Loucy (cell line): ENCODE measurements at regions not wholly inside any gene's neighbourhood (a gene's known extent, or its start where the extent isn't known, plus 50 kb on each side); places are given as distances from the start of the nearest gene placed in this dataset.

Experiments used
- H2AFZ ChIP-seq: fragments of 200-600 bp; sonication (generic); 2 replicates; pipeline ENCODE4 v1.6.0; 2016; ENCODE audit warnings: antibody characterized with exemption, mild to moderate bottlenecking, low read length, moderate library complexity
- H3F3A ChIP-seq: fragments of 200-600 bp; 2 replicates; pipeline ENCODE4 v1.6.0; 2016; ENCODE audit warnings: antibody characterized with exemption, low read depth, mild to moderate bottlenecking
- H3K27me3 ChIP-seq: fragments of 200-600 bp; sonication (generic); 2 replicates; pipeline ENCODE4 v1.6.1; 2014; ENCODE audit warnings: low read length, mild to moderate bottlenecking; ENCODE audit not compliant: insufficient read depth, poor library complexity, severe bottlenecking
- H3K36me3 ChIP-seq: fragments of 200-600 bp; sonication (generic); 2 replicates; pipeline ENCODE4 v1.6.1; 2016; ENCODE audit warnings: low read length; ENCODE audit not compliant: insufficient read depth
- H3K4me1 ChIP-seq: fragments of 200-600 bp; sonication (generic); 2 replicates; pipeline ENCODE4 v1.5.1; 2014; ENCODE audit warnings: low read length, mild to moderate bottlenecking; ENCODE audit not compliant: insufficient read depth, poor library complexity, severe bottlenecking
- H3K4me2 ChIP-seq: fragments of 200-600 bp; sonication (generic); 2 replicates; pipeline ENCODE4 v1.6.0; 2014; ENCODE audit warnings: antibody characterized with exemption, low read length, low read depth, mild to moderate bottlenecking; ENCODE audit not compliant: poor library complexity, severe bottlenecking
- H3K4me3 ChIP-seq: fragments of 200-600 bp; sonication (generic); 2 replicates; pipeline ENCODE4 v1.5.1; 2014; ENCODE audit warnings: low read length, mild to moderate bottlenecking, mixed read lengths; ENCODE audit not compliant: poor library complexity, severe bottlenecking
- H3K79me2 ChIP-seq: fragments of 200-600 bp; sonication (generic); 2 replicates; pipeline ENCODE4 v1.6.1; 2014; ENCODE audit warnings: low read length; ENCODE audit not compliant: insufficient read depth
- H3K9ac ChIP-seq: fragments of 200-600 bp; sonication (generic); 2 replicates; pipeline ENCODE4 v1.6.0; 2014; ENCODE audit warnings: mild to moderate bottlenecking, low read depth, low read length, moderate library complexity; ENCODE audit not compliant: poor library complexity, severe bottlenecking
- H3K9me2 ChIP-seq: fragments of 200-600 bp; sonication (generic); replicated peaks from 2 replicates; pipeline ENCODE4 v1.6.1; 2016; ENCODE audit warnings: low read depth, low read length, mixed read lengths
- H3K9me3 ChIP-seq: fragments of 200-600 bp; sonication (generic); 2 replicates; pipeline ENCODE4 v1.6.1; 2014; ENCODE audit warnings: mild to moderate bottlenecking, antibody characterized with exemption, low read length, low read depth; ENCODE audit not compliant: insufficient read depth
- H4K20me1 ChIP-seq: fragments of 200-600 bp; sonication (generic); 2 replicates; pipeline ENCODE4 v1.6.0; 2014; ENCODE audit warnings: antibody characterized with exemption, low read length, mild to moderate bottlenecking; ENCODE audit not compliant: insufficient read depth, poor library complexity, severe bottlenecking
- EZH2phosphoT487 ChIP-seq: fragments of 200-600 bp; IDR thresholded peaks from 2 replicates; pipeline ENCODE4 v1.6.1; 2018; ENCODE audit warnings: antibody characterized with exemption, mild to moderate bottlenecking, moderate library complexity, borderline replicate concordance
- TF ChIP-seq, protein P1 (sequence below): fragments of 200-600 bp; sonication (generic); conservative IDR thresholded peaks from 2 replicates; pipeline ENCODE4 v1.5.1; 2014; ENCODE audit warnings: mild to moderate bottlenecking, antibody characterized with exemption, low read length

- Histone ChIP-seq H3K4me1 (no peaks in the 10 kb centered on the region), H3K27me3 (no peaks in the 10 kb centered on the region), H3K4me3 (no peak overlapping the region), H3K79me2 (no peaks in the 10 kb centered on the region), H4K20me1 (no peaks in the 10 kb centered on the region), H3K9ac (no peak overlapping the region), H2AFZ (no peak overlapping the region), H3K4me2 (no peak overlapping the region), H3F3A (no peaks in the 10 kb centered on the region), H3K9me2 (no peaks in the 10 kb centered on the region), H3K36me3 (no peaks in the 10 kb centered on the region), H3K9me3 (peaks cover 5% of the 10 kb centered on the region; the same call in 1 of the 2 replicates)
- no peak for TF ChIP-seq EZH2phosphoT487
- TF ChIP-seq, protein P1, sequence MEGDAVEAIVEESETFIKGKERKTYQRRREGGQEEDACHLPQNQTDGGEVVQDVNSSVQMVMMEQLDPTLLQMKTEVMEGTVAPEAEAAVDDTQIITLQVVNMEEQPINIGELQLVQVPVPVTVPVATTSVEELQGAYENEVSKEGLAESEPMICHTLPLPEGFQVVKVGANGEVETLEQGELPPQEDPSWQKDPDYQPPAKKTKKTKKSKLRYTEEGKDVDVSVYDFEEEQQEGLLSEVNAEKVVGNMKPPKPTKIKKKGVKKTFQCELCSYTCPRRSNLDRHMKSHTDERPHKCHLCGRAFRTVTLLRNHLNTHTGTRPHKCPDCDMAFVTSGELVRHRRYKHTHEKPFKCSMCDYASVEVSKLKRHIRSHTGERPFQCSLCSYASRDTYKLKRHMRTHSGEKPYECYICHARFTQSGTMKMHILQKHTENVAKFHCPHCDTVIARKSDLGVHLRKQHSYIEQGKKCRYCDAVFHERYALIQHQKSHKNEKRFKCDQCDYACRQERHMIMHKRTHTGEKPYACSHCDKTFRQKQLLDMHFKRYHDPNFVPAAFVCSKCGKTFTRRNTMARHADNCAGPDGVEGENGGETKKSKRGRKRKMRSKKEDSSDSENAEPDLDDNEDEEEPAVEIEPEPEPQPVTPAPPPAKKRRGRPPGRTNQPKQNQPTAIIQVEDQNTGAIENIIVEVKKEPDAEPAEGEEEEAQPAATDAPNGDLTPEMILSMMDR, result no peak
Measured at GRCh38 chr19:56960959-56961543, 120.5 kb upstream of the PEG3 start.

- Histone ChIP-seq H3K79me2 (no peaks in the 10 kb centered on the region), H3F3A (no peaks in the 10 kb centered on the region), H2AFZ (no peak overlapping the region), H3K4me1 (no peaks in the 10 kb centered on the region), H4K20me1 (no peaks in the 10 kb centered on the region), H3K4me2 (no peak overlapping the region), H3K9me2 (no peaks in the 10 kb centered on the region), H3K9me3 (0 out of 2 replicates have a peak, but pooled peaks cover 4% of the 10 kb centered on the region), H3K27me3 (no peaks in the 10 kb centered on the region), H3K4me3 (no peak overlapping the region), H3K36me3 (no peaks in the 10 kb centered on the region), H3K9ac (no peak overlapping the region)
- TF ChIP-seq, protein P1, result no peak
- no peak for TF ChIP-seq EZH2phosphoT487
Measured at GRCh38 chr19:56964410-56964920, 123.9 kb upstream of the PEG3 start.

DNA sequence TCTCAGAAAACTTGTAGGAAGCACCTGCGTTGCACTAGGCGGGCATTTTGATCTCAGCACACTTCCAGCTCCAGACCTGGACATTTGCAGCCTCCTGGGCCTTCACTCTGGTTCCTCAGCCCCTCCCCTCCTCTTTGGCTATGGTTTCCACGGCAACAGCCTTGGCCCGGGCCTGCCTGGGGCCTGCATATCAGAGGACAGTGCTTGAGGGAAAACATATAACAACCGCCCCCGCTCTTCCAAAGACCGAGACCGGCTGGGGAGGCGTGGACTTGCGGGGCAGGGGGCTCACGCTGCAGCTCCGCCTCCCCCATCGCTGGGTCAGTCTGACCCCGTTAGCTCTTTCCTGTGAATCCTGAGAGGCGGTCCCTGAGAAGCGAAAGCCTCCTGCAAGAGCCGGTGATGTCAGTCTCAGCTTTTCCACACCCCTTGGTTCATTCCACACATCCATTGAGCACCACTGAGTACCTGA is 125.7 kb upstream of the PEG3 start:
- H3K36me3 ChIP-seq, result no peaks in the 10 kb centered on the region
- H3K4me3 ChIP-seq, result no peak overlapping the region
- H3K79me2 ChIP-seq, result no peaks in the 10 kb centered on the region
- no peaks in the 10 kb centered on the region for H3K27me3 ChIP-seq
- H2AFZ ChIP-seq, result no peak overlapping the region
- H3K9ac ChIP-seq, result no peak overlapping the region
- no peaks in the 10 kb centered on the region for H3K9me2 ChIP-seq
- no peaks in the 10 kb centered on the region for H4K20me1 ChIP-seq
- H3K4me2 ChIP-seq, result no peak overlapping the region
- TF ChIP-seq, protein P1, result no peak
- TF ChIP-seq EZH2phosphoT487, result no peak
- 0 out of 2 replicates have a peak, but pooled peaks cover 4% of the 10 kb centered on the region for H3K9me3 ChIP-seq
- no peaks in the 10 kb centered on the region for H3F3A ChIP-seq
- no peaks in the 10 kb centered on the region for H3K4me1 ChIP-seq
